ENCODE measurements at regions not wholly inside any gene's neighbourhood (a gene's known extent, or its start where the extent isn't known, plus 50 kb on each side); places are given as distances from the start of the nearest gene placed in this dataset.

DNA sequence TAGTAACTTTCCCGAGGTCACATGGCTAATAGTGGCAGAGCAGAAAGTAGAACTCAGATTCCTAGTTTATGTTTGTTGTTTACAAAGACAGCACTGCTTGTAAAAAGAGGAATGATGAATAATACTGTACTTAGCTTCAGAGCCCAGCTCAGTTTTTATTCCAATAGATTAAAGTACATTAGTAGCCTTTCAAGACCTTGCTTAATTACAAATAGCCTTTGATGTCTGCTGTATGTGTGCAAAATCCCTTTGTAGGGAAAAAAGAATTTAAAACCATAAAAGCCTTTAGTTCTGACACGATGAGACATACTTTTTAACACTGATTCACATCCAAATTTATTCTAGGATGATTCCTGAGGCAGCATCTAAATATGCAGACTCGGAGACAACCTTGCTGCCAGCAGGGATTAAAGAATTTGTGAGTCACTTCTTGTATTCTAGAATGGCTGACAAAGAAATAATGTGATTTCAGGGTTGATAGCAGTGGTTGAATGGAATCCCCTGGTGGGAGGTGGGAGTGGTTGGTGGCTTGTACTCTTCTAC is 324.2 kb upstream of the TGFBR2 start:
- POLR2A ChIA-PET (ENCODE audit: partially characterized antibody) = no interaction called here
- H4K8ac ChIP-seq (ENCODE audit: extremely low read depth, insufficient read depth, low read length) = no peak overlapping the region
- no peak overlapping the region for H2BK20ac ChIP-seq (ENCODE audit: low read length)
- H3K56ac ChIP-seq (replicated peaks; ENCODE audit: insufficient read length, low read depth, low read length) = no peak overlapping the region
- no peak overlapping the region for H3K18ac ChIP-seq (ENCODE audit: extremely low read depth, low read length)
- H4K20me1 ChIP-seq (replicated peaks in 1 of 2; ENCODE audit: control insufficient read depth in 1 of 2, insufficient read depth in 2 of 2, low read length in 2 of 2) = no peaks in the 10 kb centered on the region
- no peaks in the 10 kb centered on the region for H3K23me2 ChIP-seq (ENCODE audit: low read depth, low read length)
- no peak overlapping the region for H2BK5ac ChIP-seq (ENCODE audit: low read depth, low read length)
- H3K4ac ChIP-seq (replicated peaks; ENCODE audit: insufficient read length, low read depth, low read length) = no peak overlapping the region
- no peak overlapping the region for H3K9ac ChIP-seq (replicated peaks in 1 of 4; ENCODE audit: extremely low read depth in 1 of 4, low read depth in 3 of 4, low read length in 3 of 4)
- peaks cover 7 to 14% of the 10 kb centered on the region in 2 experiments for H3K9me3 ChIP-seq (ENCODE audit: insufficient read depth in 2 of 2, low read depth in 1 of 2, low read length in 1 of 2)
- H4K91ac ChIP-seq (replicated peaks; ENCODE audit: insufficient read length, low read length) = no peak overlapping the region
- H3K14ac ChIP-seq (ENCODE audit: insufficient read length) = no peak overlapping the region
- DNase-seq (ENCODE audit: low read depth in 1 of 2, low spot score in 2 of 2) = peak in 1 of 2 experiments; percentile 59
- H2BK120ac ChIP-seq (replicated peaks; ENCODE audit: low read depth, low read length) = no peak overlapping the region
- peak; percentile 65 for FAIRE-seq
- H3K36me3 ChIP-seq (ENCODE audit: control insufficient read depth in 2 of 4, insufficient read depth in 4 of 4, low read length in 3 of 4) = peaks cover 0 to 3% (median 0%) of the 10 kb centered on the region in 4 experiments; a peak in 2 of 8 replicates
- H3K4me1 ChIP-seq (replicated peaks in 1 of 4; ENCODE audit: control insufficient read depth in 3 of 4, insufficient read depth in 4 of 4, low read length in 3 of 4) = peaks cover 0 to 6% (median under 1%) of the 10 kb centered on the region in 4 experiments; a peak in 2 of 7 replicates
- H2AK5ac ChIP-seq (ENCODE audit: low read depth, low read length) = no peak overlapping the region
- H3K23ac ChIP-seq (ENCODE audit: insufficient read length) = no peak overlapping the region
- peak overlapping the region in 1 of 2 experiments; percentile 31; a peak in 1 of 4 replicates for H3K4me2 ChIP-seq (ENCODE audit: insufficient read depth in 1 of 2, low read depth in 2 of 2, low read length in 2 of 2)
- H2BK15ac ChIP-seq (ENCODE audit: low read length) = no peak overlapping the region
- H4K5ac ChIP-seq (ENCODE audit: insufficient read length, low read depth, low read length) = no peak overlapping the region
- no peaks in the 10 kb centered on the region for H3K79me1 ChIP-seq (ENCODE audit: low read depth, low read length)
- H3K4me3 ChIP-seq (ENCODE audit: extremely low read depth in 1 of 4, insufficient read depth in 2 of 4, low read depth in 3 of 4, low read length in 4 of 4) = peak overlapping the region in 1 of 4 experiments; percentile 24; a peak in 1 of 8 replicates
- H2BK12ac ChIP-seq (ENCODE audit: low read depth, low read length) = no peak overlapping the region
- H3K27ac ChIP-seq (ENCODE audit: low read depth, low read length) = no peak overlapping the region
- no peaks in the 10 kb centered on the region for H3K79me2 ChIP-seq (ENCODE audit: control insufficient read depth in 1 of 2, insufficient read depth in 2 of 2, low read length in 2 of 2)
- no peak overlapping the region for H2AFZ ChIP-seq (ENCODE audit: low read length)
- WGBS, 2 experiments (ENCODE audit: extremely low coverage in 1 of 2, insufficient coverage in 1 of 2, insufficient read length in 1 of 2, insufficient replicate concordance in 2 of 2, low coverage in 1 of 2, low lambda C conversion rate in 2 of 2, missing lambda C conversion rate in 1 of 2) = 43% methylated on average over 3 of the region's 3 CpGs; no CpG with 5 or more reads in 1 of the 2 experiments
- H3K27me3 ChIP-seq (replicated peaks in 1 of 4; ENCODE audit: control insufficient read depth in 3 of 4, extremely low read depth in 1 of 4, insufficient read depth in 3 of 4, low read length in 3 of 4) = no peaks in the 10 kb centered on the region
- CTCF ChIA-PET (ENCODE audit: partially characterized antibody) = no interaction called here
- TF ChIP-seq RBBP5 (IDR thresholded peaks at IDR 0.05; ENCODE audit: borderline replicate concordance, low read depth, low read length) (no peak), CHD1 (IDR thresholded peaks at IDR 0.05; ENCODE audit: low read depth, low read length) (no peak), HDAC2 (IDR thresholded peaks at IDR 0.05; ENCODE audit: borderline replicate concordance in 1 of 2, low read depth in 2 of 2, low read length in 2 of 2) (0 out of 4 replicates have a peak, but pooled peaks of 1 of the 2 experiments have one; percentile 19), KDM1A (IDR thresholded peaks at IDR 0.05; ENCODE audit: borderline replicate concordance, low read length) (no peak)
- TF ChIP-seq, protein P1, sequence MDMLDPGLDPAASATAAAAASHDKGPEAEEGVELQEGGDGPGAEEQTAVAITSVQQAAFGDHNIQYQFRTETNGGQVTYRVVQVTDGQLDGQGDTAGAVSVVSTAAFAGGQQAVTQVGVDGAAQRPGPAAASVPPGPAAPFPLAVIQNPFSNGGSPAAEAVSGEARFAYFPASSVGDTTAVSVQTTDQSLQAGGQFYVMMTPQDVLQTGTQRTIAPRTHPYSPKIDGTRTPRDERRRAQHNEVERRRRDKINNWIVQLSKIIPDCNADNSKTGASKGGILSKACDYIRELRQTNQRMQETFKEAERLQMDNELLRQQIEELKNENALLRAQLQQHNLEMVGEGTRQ (IDR thresholded peaks at IDR 0.05; ENCODE audit: low read length) = no peak
